Large intestine (tissue), 3 donors: ENCODE measurements at regions not wholly inside any gene's neighbourhood (a gene's known extent, or its start where the extent isn't known, plus 50 kb on each side); places are given as distances from the start of the nearest gene placed in this dataset.

Experiments used
- DNase-seq, 2 donors: peaks; one replicate each; pipeline versions ENCODE4 v3.0.0 to v3.0.0-alpha.2; 2013
- H3K27ac ChIP-seq: one replicate; pipeline ENCODE4 v1.5.1; 2013; ENCODE audit warnings: low read length
- H3K27me3 ChIP-seq: 2 replicates; pipeline ENCODE4 v1.6.1; 2013; ENCODE audit warnings: low read length; ENCODE audit not compliant: control insufficient read depth, insufficient read depth
- H3K36me3 ChIP-seq: 2 replicates; pipeline ENCODE4 v1.6.1; 2013; ENCODE audit warnings: low read length; ENCODE audit not compliant: control insufficient read depth, insufficient read depth
- H3K4me1 ChIP-seq: one replicate; pipeline ENCODE4 v1.6.1; 2013; ENCODE audit warnings: low read length; ENCODE audit not compliant: control insufficient read depth, insufficient read depth
- H3K4me3 ChIP-seq: one replicate; pipeline ENCODE4 v1.5.1; 2013; ENCODE audit warnings: low read length
- H3K9me3 ChIP-seq: one replicate; pipeline ENCODE4 v1.6.1; 2013; ENCODE audit warnings: mild to moderate bottlenecking, low read depth, low read length, moderate library complexity; ENCODE audit not compliant: control insufficient read depth
- WGBS: methylation state at CpG from one replicate; pipeline ENCODE4 v1.1.5; 2013; ENCODE audit warnings: low lambda C conversion rate; ENCODE audit not compliant: insufficient coverage; 5-methylcytosine and 5-hydroxymethylcytosine counted together

DNA sequence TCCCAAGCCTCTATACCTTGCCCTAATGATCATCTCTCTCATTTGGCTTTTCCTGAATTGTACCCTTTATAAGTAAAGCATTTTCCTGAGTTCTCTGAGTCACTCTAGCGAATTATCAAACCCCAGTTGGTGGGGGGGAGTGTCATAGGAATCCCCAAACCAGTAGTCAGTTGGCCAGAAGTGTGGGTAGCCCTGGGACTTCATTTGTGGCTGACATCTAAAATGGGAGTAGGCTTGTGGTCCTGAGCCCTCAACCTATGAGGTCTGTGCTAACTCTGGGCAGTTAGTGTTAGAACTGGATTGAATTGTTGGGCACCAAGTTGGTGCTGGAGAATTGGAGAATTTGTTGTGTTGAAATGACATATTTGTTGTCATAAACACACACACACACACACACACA is 91.3 kb downstream of the BBS10 start:
- Histone ChIP-seq H3K4me1 (no peaks in the 10 kb centered on the region), H3K36me3 (no peaks in the 10 kb centered on the region), H3K27ac (no peak overlapping the region), H3K4me3 (no peak overlapping the region), H3K27me3 (no peaks in the 10 kb centered on the region), H3K9me3 (no peaks in the 10 kb centered on the region)
- WGBS: no CpG with 5 or more reads among the region's 1 CpG
- DNase-seq: no peak

DNA sequence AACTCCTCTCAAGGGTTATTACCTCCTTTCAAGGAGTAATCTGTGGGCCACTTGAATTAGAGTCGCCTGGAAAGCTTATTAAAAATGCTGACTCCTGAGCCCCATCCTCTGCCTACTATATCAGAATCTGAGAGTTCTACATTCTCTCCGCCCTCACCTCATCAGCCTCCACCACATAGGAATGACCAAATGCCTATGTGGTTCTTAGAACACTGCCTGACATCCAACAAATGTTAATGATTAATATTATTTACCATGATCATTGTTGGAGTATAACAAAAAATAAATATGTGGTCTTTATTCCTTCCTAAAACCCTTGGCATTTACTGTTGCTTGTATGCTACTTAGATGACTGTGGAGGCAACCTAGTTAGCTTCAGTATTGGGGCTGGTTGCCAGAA is 91.9 kb downstream of the BBS10 start:
- no peak overlapping the region for H3K4me3 ChIP-seq
- no peaks in the 10 kb centered on the region for H3K9me3 ChIP-seq
- no peak overlapping the region for H3K27ac ChIP-seq
- no peak for DNase-seq
- no peaks in the 10 kb centered on the region for H3K36me3 ChIP-seq
- no peaks in the 10 kb centered on the region for H3K27me3 ChIP-seq
- whole genome bisulfite sequencing: no CpG with 5 or more reads among the region's 2 CpGs
- no peaks in the 10 kb centered on the region for H3K4me1 ChIP-seq

DNA sequence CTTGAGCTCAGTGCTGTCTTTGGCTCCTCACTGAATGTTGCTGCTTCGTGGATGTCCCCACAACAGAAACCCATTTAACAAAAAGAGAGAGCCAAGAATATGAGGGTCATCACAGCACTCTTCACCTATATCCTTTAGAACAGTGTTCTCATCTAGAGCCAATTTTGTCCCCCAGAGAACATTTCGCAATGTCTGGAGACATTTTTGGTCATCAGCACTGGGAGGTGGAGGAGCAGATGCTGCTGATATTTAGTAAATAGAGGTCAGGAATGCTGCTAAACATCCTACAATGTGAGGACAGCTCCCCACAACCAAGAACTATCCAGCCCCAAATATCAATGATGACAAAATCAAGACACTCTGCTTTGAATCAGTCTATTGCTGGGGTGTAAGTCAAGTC is 92.5 kb downstream of the BBS10 start:
- H3K9me3 ChIP-seq: no peaks in the 10 kb centered on the region
- no peak overlapping the region for H3K27ac ChIP-seq
- no peaks in the 10 kb centered on the region for H3K27me3 ChIP-seq
- no peaks in the 10 kb centered on the region for H3K4me1 ChIP-seq
- H3K4me3 ChIP-seq: no peak overlapping the region
- no peak for DNase-seq
- no CpG with 5 or more reads among the region's 2 CpGs for WGBS
- H3K36me3 ChIP-seq: no peaks in the 10 kb centered on the region

DNA sequence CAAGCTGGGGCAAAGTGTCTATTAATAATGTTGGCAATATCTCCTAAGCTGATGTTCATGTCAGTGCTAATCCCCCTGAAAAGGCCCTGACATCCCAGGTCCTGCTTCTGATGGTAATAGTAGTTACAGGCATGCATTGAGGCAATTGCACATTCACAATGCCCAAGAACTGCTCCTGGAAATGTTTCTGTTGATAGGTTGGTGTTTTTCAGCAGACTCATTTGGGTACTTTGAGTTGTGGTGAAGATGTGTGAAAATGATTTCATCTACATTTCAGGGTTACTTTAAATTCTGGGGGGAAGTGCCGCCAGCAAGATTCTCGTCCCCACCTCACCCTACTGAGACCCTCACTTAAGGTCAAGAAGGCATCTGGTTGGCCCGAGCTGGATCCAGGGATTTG is 92.9 kb downstream of the BBS10 start:
- no peak overlapping the region for H3K4me3 ChIP-seq
- H3K27ac ChIP-seq: no peak overlapping the region
- no peaks in the 10 kb centered on the region for H3K4me1 ChIP-seq
- H3K36me3 ChIP-seq: no peaks in the 10 kb centered on the region
- DNase-seq: no peak
- H3K27me3 ChIP-seq: no peaks in the 10 kb centered on the region
- no CpG with 5 or more reads among the region's 3 CpGs for WGBS
- H3K9me3 ChIP-seq: no peaks in the 10 kb centered on the region

DNA sequence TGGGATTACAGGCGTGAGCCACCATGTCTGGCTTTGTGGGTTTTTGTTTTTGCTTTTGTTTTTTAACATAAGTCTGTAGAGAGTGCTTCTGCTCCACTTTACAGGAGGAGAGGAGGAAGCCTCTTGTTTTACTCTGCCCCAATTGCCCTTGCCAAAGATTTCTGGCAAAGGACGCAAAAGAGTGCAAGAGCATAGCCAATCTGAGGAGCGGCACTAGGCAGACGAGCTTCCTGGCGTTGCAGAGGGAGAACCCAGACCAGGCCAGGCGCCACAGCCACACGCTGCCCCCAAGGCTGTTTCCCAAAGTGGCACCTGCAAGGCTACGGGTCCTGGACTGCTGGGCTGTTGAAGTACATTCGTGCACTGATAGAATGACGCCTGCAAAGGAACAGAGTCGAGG is 96.2 kb downstream of the BBS10 start:
- no peaks in the 10 kb centered on the region for H3K27me3 ChIP-seq
- no peaks in the 10 kb centered on the region for H3K36me3 ChIP-seq
- no peak for DNase-seq
- H3K4me1 ChIP-seq: no peaks in the 10 kb centered on the region
- H3K9me3 ChIP-seq: no peaks in the 10 kb centered on the region
- H3K4me3 ChIP-seq: no peak overlapping the region
- no peak overlapping the region for H3K27ac ChIP-seq
- WGBS: no CpG with 5 or more reads among the region's 11 CpGs

DNA sequence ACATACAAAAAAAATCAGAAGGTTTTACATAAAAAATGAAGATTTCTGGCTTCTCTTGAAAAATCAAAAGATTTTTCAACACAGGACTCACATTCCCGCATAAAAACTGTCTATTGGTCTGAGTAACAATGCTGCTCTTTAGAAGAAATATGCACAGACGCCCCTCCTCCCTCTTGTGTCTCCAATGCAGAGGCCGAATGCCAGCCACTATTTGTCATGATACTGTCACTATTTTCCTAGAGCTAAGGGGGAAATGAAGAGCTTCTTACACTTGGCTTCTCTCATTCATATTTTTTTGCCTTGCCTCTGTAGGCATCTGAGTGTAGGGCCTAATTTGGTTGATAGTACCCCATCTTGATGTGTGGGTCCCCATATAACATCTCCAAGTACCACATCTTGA is 98.0 kb downstream of the BBS10 start:
- no CpG with 5 or more reads among the region's 3 CpGs for WGBS
- Histone ChIP-seq H3K36me3 (no peaks in the 10 kb centered on the region), H3K27ac (no peak overlapping the region), H3K27me3 (no peaks in the 10 kb centered on the region), H3K4me3 (no peak overlapping the region), H3K4me1 (no peaks in the 10 kb centered on the region), H3K9me3 (no peaks in the 10 kb centered on the region)
- DNase-seq: no peak

DNA sequence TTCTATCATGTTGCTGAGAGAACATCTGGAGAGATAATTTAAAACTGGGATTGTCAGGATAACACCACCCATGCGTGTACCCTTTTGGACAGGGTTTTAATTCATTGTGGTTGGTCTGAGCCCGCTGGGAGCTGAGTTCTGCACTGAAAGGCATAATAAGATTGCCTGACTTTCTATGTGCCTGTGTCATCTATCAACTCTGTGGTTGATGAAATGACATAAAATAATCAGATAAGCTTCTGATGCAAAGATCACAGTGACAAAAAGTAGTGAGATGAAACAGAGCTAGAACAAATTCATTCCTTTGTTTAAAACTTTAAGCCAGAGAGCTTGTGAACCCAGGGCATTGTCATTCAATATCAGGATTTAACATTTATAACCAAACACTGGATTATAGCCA is 98.7 kb downstream of the BBS10 start:
- no CpG with 5 or more reads among the region's 2 CpGs for WGBS
- DNase-seq: no peak
- Histone ChIP-seq H3K4me1 (no peaks in the 10 kb centered on the region), H3K27ac (no peak overlapping the region), H3K4me3 (no peak overlapping the region), H3K36me3 (no peaks in the 10 kb centered on the region), H3K9me3 (no peaks in the 10 kb centered on the region), H3K27me3 (no peaks in the 10 kb centered on the region)

DNA sequence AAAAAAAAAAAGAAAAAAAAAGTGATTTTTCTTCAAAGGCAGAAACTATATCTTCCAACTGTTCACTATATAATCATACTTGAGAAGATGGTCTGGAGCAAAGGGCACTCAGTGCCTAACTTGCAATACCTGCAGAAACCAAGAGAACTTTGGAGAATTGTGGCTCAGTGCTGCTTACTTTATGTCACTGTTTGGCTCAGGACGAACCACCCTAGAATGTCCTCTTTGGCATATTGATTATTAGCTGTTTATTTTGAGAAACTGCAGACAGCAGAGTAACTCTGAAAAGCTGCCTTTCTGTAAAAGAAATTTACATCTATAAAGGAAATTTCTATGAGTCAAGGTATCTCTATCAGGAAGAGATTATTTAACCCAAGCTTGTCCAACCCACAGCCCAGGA is 100.2 kb downstream of the BBS10 start:
- no peak overlapping the region for H3K27ac ChIP-seq
- no peak for DNase-seq
- no peaks in the 10 kb centered on the region for H3K36me3 ChIP-seq
- WGBS: no CpG with 5 or more reads among the region's 1 CpG
- H3K4me3 ChIP-seq: no peak overlapping the region
- H3K9me3 ChIP-seq: no peaks in the 10 kb centered on the region
- H3K27me3 ChIP-seq: no peaks in the 10 kb centered on the region
- H3K4me1 ChIP-seq: no peaks in the 10 kb centered on the region

DNA sequence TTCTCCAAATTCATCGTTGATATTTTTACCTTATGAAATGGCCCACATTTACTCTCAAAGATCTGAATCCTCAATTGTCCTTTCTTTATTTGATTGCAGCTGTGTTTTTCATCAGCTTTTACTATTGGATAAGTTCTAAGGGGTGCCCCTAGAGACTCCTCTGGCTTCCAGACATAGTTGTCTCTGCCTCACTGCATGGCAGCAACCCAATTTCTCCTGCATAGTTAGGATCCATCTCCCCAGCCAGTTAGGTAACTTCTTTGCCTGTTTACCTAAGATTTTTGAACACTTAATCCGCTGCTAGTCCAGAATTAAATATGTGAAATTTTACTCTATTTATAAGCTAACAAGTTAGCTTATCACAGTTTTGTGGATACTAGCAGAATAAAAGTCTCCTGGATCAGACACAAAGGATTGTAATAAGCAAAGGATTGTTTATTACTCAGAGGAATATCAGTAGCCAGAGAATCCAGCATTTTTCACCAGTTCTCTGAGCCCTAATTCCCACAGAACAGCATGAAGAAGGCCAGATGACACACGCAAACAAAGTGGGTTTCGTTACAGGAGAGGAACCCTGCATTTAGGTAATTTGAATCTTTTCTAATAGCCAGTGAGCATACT is 101.1 kb downstream of the BBS10 start:
- Histone ChIP-seq H3K27ac (no peak overlapping the region), H3K27me3 (no peaks in the 10 kb centered on the region), H3K36me3 (no peaks in the 10 kb centered on the region), H3K4me3 (no peak overlapping the region), H3K4me1 (no peaks in the 10 kb centered on the region), H3K9me3 (no peaks in the 10 kb centered on the region)
- no peak for DNase-seq
- WGBS: 100% methylated on average over 1 of the region's 4 CpGs

DNA sequence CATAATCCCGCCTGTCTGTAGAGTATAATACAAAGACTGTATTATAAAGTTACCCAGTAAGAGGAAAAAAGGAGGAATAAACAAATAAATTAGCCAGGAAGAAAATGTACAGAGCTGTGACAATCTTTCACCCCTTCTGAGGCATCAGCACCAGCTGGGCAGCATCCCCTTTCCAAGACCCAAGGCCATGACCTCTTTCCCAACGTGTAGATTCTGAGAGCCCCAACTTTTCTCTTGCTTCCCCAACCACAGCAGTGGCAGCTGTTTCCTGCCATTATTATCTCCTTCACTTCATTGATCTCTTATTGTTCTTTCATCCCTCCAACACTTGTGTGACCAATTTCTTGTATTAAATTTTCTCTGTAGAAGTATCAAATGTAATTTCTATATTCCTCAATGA is 101.6 kb downstream of the BBS10 start:
- no peaks in the 10 kb centered on the region for H3K4me1 ChIP-seq
- no peak overlapping the region for H3K4me3 ChIP-seq
- WGBS: 90% methylated on average over 2 of the region's 2 CpGs
- H3K27me3 ChIP-seq: no peaks in the 10 kb centered on the region
- DNase-seq: no peak
- H3K36me3 ChIP-seq: no peaks in the 10 kb centered on the region
- H3K27ac ChIP-seq: no peak overlapping the region
- H3K9me3 ChIP-seq: no peaks in the 10 kb centered on the region

DNA sequence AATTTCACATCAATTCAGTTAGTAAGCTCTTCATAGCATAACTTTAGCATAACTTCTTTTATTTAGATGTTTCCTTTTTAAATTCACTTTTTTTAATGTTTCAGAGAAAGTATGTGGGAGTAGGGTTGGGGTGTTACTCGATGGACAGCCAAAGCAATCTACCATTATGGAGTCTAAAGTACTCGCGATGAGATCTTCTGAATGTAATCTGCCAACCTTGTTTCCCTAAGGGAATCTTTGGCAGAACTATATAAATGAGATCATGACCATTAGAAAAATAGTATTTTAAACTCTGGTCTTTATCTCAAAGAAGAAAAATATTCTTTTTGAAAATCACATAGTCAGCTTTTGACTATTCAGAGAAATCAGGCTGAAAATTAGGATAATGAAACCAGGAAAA is 103.9 kb downstream of the BBS10 start:
- Histone ChIP-seq H3K4me1 (no peaks in the 10 kb centered on the region), H3K27me3 (no peaks in the 10 kb centered on the region), H3K36me3 (no peaks in the 10 kb centered on the region), H3K4me3 (no peak overlapping the region), H3K9me3 (no peaks in the 10 kb centered on the region), H3K27ac (no peak overlapping the region)
- DNase-seq: no peak
- 96% methylated on average over 3 of the region's 3 CpGs for WGBS
